Skeletal muscle cell (primary cell): ENCODE measurements at regions not wholly inside any gene's neighbourhood (a gene's known extent, or its start where the extent isn't known, plus 50 kb on each side); places are given as distances from the start of the nearest gene placed in this dataset.

Source experiments
- DNase-seq: peaks from one replicate; pipeline ENCODE4 v3.0.0-alpha.2; 2010; ENCODE audit warnings: low read depth
- H3K4me3 ChIP-seq: 2 replicates; pipeline ENCODE4 v1.5.1; 2011; ENCODE audit warnings: low read depth, mild to moderate bottlenecking, control low read depth, low read length, moderate library complexity

DNA sequence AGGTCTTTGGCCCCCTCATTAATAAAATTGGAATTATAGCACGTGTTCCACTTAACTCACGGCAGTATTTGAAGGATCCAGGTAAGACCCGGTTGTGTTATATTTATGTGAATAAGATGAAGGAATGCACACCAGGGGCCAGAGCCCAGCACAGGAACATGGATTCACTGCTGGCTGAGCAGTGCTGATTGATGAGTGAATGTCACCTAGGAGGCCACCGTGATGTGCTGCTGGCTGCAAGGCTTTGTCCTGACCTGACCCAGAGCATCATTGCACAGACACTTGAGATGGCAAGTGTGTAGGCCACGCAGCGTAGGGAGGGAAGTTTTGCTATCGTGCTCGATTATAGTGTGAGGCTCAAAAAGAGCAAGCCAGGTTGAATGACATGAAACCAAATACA lies 350.7 kb upstream of the MGMT start:
- DNase-seq = no peak
- no peak overlapping the region for H3K4me3 ChIP-seq

DNA sequence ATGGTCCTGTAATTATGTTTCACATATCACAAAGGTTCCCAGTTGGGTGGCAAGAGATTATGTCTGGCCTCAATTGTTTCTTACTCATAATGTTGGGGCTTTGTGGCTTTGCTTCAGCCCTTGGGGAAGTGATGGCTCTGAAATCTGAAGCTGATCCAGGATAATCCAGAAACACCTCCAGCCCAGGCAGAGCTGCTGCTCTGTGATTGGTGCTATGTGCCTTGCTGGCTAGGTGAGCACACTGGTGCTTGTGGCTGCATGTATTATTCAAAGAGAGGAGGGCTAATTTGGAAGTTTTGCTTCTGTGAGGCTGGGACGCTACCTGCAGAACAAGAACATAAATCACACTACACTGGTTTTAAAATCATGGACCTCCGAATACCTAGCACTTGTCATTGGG lies 346.6 kb upstream of the MGMT start:
- no peak overlapping the region for H3K4me3 ChIP-seq
- DNase-seq = no peak

DNA sequence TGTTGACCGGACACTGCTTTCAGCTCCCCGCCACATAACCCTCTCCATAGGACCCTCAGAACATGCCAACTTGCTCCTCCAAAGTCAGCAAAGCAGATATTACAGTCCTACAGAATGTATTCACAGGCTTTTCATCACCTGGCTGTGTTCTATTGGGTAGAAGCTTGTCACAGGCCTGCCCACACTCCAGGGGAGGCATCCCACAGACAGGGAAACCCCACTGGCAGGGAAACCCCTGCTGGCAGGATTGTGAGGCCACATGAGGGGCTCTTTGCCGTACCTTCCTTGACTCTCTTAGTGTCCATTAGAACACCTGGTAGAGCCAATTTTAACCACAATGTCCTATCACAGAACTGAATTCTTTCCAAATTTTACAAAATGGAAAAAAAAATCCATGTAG lies 344.2 kb upstream of the MGMT start:
- H3K4me3 ChIP-seq = no peak overlapping the region
- no peak for DNase-seq

DNA sequence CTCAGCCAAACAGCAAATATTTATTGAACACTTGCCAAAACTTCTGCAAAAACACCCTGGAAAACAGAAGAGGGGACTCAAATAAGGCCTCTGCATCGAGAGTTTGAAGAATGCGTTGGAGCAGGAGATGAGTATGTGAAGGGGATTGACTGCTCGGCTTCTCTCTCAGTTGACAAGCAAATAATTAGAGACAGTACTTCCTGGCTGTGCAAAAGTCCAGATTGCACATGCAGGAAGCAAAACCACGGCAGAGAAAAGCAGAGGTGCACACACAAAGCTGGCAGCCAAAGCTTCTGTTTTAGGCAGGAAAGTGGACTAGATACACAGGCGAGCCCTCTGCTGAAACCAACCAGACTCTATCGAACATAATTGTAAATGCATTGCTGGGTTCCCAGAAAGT lies 343.6 kb upstream of the MGMT start:
- no peak for DNase-seq
- no peak overlapping the region for H3K4me3 ChIP-seq

DNA sequence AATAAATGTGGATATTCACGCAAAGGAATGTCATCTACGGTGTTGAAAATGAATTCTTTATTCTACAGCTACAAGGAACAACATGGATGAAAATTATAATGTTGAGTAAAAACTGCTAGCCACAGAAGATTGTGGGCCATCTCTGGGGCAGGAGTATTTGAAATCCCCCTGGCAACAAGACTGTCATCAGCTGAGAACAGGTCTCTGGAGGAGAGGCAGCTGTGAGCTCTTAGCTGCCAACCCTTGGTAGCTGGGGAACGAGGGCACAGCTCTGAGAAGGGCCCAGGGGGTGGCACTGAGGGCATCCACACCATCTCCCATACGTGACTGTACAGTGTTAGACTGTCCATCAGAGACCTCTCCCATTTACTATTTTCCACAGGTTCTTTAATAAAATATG lies 340.1 kb upstream of the MGMT start:
- no peak for DNase-seq
- H3K4me3 ChIP-seq = no peak overlapping the region

DNA sequence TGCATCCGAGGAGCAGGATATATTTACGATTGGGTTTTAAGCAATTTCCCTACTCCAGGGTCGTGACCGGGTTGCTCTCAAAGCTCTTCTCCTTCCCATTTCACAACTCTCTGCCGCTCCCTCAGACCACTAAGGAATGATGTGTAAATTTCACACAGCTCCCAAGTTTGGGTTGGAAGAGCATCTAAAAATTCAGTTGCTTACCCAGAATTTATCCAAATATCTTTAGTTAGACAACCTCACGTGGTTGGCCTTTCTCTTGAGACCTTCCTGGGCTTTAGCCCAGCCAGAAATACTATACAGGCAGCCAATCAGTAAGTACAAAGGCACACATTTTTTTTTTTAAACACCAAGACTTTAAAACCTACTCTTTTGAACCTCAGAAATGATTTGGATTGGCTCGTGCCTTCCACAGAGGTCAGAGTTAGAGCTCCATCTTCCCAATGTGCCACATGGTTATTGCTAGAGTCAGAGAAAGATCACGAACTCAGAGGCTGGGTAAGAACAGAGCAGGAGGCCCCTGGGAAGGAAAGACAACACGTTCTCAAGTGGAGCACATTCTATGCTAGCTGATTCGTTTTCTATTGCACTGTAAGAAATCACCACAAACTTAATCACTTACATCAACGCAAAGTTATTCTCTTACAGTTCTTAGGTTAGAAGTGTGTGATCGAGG lies 335.4 kb upstream of the MGMT start:
- no peak overlapping the region for H3K4me3 ChIP-seq
- DNase-seq = peak; percentile 27

DNA sequence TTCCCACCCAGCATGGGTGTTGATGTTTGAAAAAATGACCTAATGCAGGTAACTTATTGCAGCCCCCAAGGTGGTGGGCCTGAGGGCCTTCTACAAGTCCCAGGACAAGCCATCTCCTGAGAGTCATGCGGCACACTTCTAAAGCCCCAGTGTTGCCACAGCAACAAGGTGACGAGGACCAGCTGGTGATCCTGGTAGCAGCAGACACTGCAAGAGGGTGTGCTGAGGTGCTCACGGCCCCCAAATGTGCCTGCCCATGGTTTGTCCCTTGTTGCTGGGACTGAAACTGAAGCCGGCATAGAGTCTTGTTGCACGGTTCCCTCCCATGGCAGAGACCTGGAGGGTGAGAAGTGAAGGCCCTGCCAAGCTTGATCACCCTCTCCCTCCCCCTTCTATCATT lies 333.2 kb upstream of the MGMT start:
- no peak for DNase-seq
- H3K4me3 ChIP-seq = no peak overlapping the region

DNA sequence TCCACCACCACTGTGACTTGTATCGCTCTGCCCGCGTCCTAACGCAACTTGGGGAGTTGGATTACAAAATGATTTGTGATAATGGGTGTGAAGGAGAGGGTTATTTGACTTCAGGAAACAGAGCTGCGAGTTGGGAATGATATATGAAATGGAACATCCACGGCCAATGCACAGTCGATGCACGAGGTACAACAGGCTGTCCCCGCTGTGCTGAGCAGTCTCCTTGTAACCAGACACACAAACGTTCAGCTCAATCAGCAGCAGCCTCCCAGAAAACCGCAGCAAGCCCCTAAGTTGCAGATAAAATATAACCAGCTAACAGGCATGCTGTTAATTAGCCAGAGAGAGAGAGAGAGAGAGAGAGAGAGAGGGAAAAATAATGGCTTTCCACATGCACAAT lies 332.7 kb upstream of the MGMT start:
- no peak for DNase-seq
- no peak overlapping the region for H3K4me3 ChIP-seq

DNA sequence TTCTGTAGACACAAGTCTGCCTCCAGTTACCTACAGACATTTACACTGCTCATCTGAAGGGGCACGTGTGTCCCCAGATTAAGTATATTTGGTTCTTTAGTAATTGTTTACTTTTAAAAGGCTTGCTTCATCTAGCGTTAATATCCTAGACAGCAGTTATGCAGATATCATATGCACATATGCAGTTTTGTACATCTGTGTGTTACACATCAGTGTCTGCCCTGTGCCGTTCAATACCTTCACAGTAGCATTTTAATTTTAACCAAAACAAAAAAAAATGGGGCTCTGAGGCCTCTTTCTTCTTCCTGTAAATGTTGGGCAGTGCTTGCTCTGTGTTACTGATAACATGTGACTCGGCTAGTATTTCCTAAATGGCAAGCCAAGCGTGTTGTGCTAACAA lies 331.4 kb upstream of the MGMT start:
- DNase-seq = no peak
- no peak overlapping the region for H3K4me3 ChIP-seq

DNA sequence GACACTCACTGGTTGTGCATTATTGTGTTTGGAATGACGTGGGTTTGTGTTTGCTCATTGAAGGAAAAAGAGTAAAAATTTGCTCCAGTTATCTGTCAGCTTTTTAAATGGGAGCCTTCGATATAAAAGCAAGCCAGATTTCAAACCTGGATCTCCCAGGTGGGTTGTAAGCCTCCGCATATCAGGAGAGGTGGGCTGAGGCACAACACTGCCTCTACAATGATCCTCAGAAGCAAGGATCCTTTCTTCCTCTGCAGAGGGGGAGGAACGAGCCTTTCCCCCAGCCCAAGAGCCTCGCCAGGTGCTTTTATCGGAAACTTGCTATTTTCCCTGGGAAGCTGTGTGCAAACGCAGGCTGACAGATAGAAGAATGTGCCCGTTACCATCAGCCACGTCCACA lies 331.0 kb upstream of the MGMT start:
- H3K4me3 ChIP-seq = no peak overlapping the region
- DNase-seq = no peak

DNA sequence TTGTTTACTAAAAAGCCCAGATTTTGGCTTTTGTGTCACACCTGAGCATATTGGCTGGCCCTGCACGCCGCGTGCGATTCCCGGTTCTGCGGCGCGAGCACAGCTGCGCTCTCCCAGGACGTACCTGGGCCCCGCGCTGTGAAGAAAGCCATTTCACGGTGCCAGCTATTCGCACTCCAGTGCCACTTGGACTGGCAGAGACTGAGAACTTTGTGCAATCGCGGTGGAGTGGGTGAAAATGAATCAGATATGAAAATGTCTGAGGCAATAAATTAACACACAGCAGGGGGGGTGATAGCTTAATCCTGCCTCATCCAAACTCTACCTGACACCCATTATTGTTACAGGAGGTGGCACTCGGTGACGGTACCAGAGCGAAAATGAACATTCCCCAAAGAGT lies 330.1 kb upstream of the MGMT start:
- H3K4me3 ChIP-seq = no peak overlapping the region
- DNase-seq = no peak

DNA sequence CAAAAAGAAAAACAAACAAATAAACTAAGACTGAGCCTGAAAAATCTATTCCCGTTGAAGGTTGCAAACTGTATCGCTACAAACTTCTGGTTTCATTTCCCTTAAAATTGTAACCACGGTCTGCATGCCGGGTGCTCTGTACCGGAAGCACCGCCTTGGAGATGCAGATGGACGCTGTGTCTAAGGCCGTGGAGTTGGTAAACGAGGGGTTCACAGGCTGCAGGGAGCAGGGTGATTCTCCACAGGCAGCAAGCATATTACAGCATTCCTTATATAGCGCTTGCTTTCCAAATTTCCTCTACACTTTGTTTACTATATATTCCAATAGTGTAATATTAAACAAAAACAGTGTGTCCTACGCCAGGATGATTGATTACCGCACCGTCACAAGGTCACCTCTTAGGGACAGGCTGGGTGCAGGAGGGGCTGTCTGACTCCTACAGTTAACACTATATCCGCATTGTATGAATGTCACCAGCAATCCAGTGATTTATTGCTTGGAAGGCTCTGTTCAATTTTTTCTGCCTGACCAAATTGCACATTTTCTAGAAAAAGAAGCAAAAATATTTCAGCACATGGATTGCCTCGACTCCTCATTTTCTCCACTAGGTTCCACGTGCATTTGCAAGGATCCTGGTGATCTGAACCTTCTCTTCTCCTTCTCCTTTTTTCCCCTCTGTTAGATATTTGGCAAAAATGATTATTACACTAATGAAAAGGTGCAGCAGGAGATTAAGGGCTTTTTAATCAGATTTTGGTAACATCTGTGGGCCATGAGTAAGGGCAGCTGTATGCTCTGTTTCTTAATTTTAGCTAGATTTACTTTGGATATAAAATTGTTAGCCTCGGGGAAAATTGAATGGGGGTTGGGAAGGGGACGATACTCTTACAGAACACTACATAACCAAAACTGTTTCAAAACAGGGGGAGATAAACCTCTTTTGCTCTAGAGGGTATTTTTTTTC lies 325.8 kb upstream of the MGMT start:
- no peak overlapping the region for H3K4me3 ChIP-seq
- DNase-seq = no peak

DNA sequence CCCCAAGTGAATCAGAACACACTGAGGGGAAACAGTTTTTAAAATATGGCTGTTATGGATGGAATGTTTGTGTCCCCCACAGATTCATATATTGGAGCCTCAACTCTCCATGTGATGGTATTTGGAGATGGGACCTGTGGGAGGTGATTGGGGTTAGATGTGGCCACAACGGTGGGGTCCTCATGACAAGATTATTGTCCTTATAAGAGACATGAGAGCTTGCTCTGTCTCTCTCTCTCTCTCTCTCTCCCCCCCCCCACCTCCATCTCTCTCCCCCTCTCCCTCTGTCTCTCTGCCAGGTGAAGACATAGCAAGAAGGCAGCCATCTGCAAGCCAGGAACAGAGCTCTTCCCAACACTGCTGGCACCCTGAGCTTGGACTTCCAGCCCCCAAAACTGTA lies 315.8 kb upstream of the MGMT start:
- no peak for DNase-seq
- no peak overlapping the region for H3K4me3 ChIP-seq

DNA sequence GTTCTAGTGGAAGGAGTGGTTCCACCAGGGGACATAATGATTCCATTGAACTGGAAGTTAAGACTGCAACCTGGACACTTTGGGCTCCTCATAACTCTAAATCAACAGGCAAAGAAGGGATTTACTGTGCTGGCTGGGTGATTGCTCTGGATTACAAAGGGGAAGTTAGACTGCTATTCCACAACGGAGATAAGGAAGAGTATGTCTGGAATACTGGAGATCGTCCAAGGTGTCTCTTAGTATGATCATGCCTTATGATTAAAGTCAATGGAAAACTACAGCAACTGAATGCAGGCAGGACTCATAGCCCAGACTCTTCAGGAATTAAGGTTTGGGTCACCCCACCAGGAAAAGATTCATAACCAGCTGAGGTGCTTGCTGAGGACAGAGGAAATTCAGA lies 310.6 kb upstream of the MGMT start:
- no peak overlapping the region for H3K4me3 ChIP-seq
- no peak for DNase-seq

DNA sequence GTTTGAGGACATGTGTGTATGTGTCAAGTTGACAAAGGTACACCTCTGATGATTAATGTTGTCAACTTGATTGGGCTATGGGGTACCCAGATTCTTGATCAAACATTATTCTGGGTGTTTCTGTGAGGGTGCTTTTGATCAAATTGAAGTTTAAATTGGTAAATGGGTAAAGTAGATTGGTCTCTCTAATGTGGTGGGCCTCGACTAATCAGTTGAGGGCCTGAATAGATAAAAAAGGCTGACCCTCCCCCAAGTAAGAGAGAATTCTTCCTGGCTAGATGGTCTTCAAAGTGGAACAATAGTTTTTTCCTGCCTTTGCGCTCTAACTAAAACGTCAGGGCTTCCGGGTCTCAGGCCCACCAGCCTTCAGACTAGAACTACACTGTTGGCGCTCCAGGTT lies 309.9 kb upstream of the MGMT start:
- DNase-seq = no peak
- H3K4me3 ChIP-seq = no peak overlapping the region

DNA sequence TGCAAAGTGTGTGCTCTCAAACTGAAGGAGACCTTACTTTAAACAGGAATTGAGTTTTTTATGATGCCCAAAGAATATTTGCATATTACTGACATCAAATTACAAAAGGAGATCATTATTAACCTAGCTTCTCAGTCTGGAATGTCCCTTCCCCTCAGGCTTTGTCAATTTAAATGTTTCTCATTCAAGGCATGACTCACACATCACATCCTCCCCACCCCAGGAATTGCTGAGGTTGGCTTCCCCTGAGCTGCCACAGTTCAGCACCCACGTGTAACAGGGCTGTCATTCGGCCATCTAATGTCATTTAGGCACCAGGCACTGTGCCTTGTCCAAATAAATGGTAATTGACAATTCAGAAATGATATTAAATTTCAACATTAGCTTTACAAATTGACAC lies 305.9 kb upstream of the MGMT start:
- no peak overlapping the region for H3K4me3 ChIP-seq
- DNase-seq = no peak

DNA sequence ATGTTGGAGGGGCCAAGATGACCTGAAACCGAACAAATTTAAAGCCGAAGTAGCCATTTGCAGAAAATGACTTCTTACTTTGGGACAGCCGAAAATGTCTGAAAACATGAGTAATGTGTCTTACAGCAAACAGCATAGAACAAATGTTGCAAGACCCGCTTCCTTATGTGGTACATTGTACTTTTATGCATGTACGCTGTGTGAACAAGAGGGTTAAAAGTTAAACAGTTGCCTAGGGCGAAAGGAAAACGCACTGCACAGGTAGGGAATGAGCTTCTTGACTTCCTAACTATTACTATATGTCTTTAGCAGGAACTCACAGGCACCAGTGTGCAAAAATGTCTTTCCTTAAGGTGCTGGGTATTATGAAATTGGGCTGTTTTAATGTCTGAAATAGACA lies 303.5 kb upstream of the MGMT start:
- H3K4me3 ChIP-seq = no peak overlapping the region
- DNase-seq = no peak

DNA sequence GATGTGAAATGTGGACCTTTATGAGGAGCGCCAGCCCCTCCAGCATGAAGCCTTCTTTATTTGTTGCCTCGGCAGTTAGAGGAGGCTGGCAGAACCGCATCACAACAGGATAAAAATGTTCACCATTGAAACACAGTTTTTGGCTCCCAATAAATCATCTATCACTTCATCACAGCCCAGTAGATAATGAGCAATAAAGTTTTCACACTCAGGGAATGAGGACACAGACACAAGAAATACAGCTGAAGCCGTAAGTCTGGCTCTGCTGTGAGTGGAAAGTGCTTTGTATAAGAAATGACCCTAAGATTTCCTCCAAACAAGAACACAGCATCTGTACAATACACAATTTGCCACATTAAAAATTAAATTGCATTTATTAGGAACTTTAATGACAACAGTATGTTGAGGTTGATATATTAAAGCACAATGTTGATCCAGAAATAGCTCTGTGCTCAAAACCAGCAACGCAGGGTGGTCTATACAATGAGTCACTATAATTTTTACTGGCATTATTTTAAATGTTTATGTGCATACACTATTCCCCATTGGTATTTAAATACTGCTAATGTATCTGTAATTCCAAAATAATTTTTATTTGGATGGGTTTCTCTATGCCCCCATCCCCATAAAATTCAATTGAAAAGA lies 301.8 kb upstream of the MGMT start:
- no peak overlapping the region for H3K4me3 ChIP-seq
- DNase-seq = no peak

DNA sequence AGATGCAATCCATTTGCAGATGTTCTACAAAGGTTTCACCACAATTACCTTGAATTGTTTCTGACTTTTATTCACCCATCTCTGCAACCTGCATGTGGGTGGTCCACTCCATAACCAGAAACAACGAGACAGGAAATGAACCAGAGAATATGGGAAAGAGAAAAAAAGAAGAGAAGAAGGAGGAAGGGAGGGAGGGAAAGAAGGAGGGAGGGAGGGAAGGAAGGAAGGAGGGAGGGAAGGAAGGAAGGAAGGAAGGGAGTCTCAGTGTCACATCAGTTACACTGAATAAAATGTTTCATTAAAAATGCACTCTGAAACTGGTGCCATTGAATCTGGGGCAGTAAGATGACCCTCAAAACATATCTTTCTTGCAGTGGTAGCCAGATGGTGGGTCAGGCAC lies 301.3 kb upstream of the MGMT start:
- no peak for DNase-seq
- no peak overlapping the region for H3K4me3 ChIP-seq

DNA sequence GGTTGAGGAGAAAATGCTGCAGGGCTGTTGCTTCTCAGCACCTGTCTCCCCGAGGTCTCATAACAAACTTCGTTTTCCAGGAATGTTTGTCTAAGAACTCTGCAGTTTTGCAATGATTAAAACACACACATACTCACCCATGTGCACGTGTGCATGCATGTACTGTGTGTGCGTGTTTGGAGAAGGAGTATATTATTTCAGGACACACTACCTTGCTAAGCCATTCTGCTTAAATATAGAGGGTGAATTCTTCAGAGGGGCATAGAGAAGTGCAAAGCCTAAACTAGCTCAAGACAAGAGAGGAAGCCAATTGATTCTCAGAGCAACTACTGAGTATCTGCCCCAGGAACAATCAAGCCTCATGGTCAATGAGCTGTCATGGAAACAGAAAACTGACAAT lies 298.4 kb upstream of the MGMT start:
- H3K4me3 ChIP-seq = no peak overlapping the region

DNA sequence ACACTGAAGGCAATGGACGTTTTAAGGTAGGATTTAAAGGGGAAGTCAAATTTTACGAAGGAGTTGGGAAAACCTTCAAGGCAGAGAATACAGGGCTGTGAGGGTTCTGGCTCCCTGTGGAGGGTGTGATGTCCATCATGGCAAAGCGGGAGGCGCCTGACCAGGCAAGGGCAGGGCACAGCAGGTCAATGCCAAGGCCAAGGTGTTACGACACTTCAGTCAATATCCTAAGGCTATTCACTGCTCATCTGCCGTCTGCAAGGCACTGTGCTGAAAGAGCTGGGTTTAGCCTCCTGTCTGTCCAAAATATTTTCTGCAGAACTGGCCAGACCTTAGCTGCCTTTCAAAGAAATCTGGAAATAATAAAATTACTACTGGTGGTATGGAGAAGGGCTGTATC lies 297.9 kb upstream of the MGMT start:
- no peak overlapping the region for H3K4me3 ChIP-seq
- no peak for DNase-seq

More for the DNA sequence above, 298.4 kb upstream of the MGMT start:
- no peak for DNase-seq
